ENCODE measurements at regions not wholly inside any gene's neighbourhood (a gene's known extent, or its start where the extent isn't known, plus 50 kb on each side); places are given as distances from the start of the nearest gene placed in this dataset.

- no peaks in the 10 kb centered on the region for H4K20me1 ChIP-seq (replicated peaks; ENCODE audit: control insufficient read depth, extremely low read depth, insufficient read depth, low read length)
- DNase-seq (ENCODE audit: low read depth, low spot score) (no peak), FAIRE-seq (no peak)
- H3K4me2 ChIP-seq (ENCODE audit: insufficient read depth, low read length) = no peak overlapping the region
- intact Hi-C loops (cut with micrococcal nuclease) = no loop called here
- no TSS peak for BruUV-seq (replicated peaks)
- H3K4me1 ChIP-seq (ENCODE audit: control insufficient read depth, extremely low read depth, insufficient read depth, low read length) = no peaks in the 10 kb centered on the region
- ChIA-PET CTCF (no interaction called here), POLR2A (no interaction called here)
- H3K4me3 ChIP-seq (replicated peaks in 1 of 3; ENCODE audit: insufficient read depth in 1 of 3, low read depth in 1 of 3, low read length in 3 of 3) = no peak overlapping the region
- no peak overlapping the region for H3K27ac ChIP-seq (ENCODE audit: insufficient read depth, low read depth, low read length)
- H3K27me3 ChIP-seq (ENCODE audit: control insufficient read depth in 2 of 2, insufficient read depth in 2 of 2, low read length in 2 of 2) = no peaks in the 10 kb centered on the region
- H3K36me3 ChIP-seq (ENCODE audit: control insufficient read depth in 2 of 2, extremely low read depth in 1 of 2, insufficient read depth in 2 of 2, low read length in 2 of 2) = no peaks in the 10 kb centered on the region
- TF ChIP-seq POLR2AphosphoS5 (IDR thresholded peaks at IDR 0.05; ENCODE audit: insufficient read depth, low read depth, low read length) (no peak), CTCF (IDR thresholded peaks at IDR 0.05; ENCODE audit: extremely low read depth in 1 of 2, insufficient read depth in 1 of 2, low read depth in 1 of 2, low read length in 2 of 2) (no peak), MYC (IDR thresholded peaks at IDR 0.05; ENCODE audit: low read depth, low read length) (no peak), GATA2 (IDR thresholded peaks at IDR 0.05; ENCODE audit: insufficient read depth, insufficient read length, low read depth, low read length) (no peak), POLR2A (IDR thresholded peaks at IDR 0.05; ENCODE audit: low read depth, low read length) (no peak), MAX (IDR thresholded peaks at IDR 0.05; ENCODE audit: insufficient read depth, insufficient read length) (no peak), EZH2 (IDR thresholded peaks at IDR 0.05; ENCODE audit: borderline replicate concordance, low read depth, low read length, severe bottlenecking) (no peak), JUN (IDR thresholded peaks at IDR 0.05; ENCODE audit: borderline replicate concordance, insufficient read depth, insufficient read length, low read depth) (no peak), FOS (IDR thresholded peaks at IDR 0.05; ENCODE audit: borderline replicate concordance, insufficient read depth, low read length) (no peak)
- H3K79me2 ChIP-seq (ENCODE audit: control insufficient read depth, insufficient read depth, low read length) = no peaks in the 10 kb centered on the region
- peaks cover 3% of the 10 kb centered on the region for H3K9me3 ChIP-seq (replicated peaks; ENCODE audit: control insufficient read depth, insufficient read depth, low read length)
- no peak overlapping the region for H2AFZ ChIP-seq (ENCODE audit: low read depth, low read length)
- no peaks in the 10 kb centered on the region for H3K9me1 ChIP-seq (replicated peaks; ENCODE audit: control insufficient read depth, extremely low read depth, insufficient read depth, low read length)
- dilution Hi-C loops (cut with MboI; ENCODE audit: extremely low pct_ligation_motif_present, low sequenced_read_pairs) = no loop called here
- no peak overlapping the region for H3K9ac ChIP-seq (replicated peaks; ENCODE audit: extremely low read depth, insufficient read depth, low read length)
Observed at GRCh38 chr6:19550380-19550779, 286.8 kb upstream of the ID4 start.

Measured in endothelial cell of umbilical vein (primary cell).